Lower leg skin (tissue), 4 donors: ENCODE measurements at regions not wholly inside any gene's neighbourhood (a gene's known extent, or its start where the extent isn't known, plus 50 kb on each side); places are given as distances from the start of the nearest gene placed in this dataset.
"Not testable (repeated sequence)": the region's sequence is repeated elsewhere in the genome, so short reads cannot be mapped to it uniquely, and the experiment has no call there.

Experiments
- DNase-seq, 2 donors: peaks; one replicate each; pipeline ENCODE4 v3.0.0-alpha.2; 2019; ENCODE audit warnings: low spot score in 2 of 2
- H3K4me3 ChIP-seq: fragments of 200-600 bp; sonication (generic); 2 replicates; pipeline ENCODE4 v1.5.1; 2017; ENCODE audit warnings: mild to moderate bottlenecking, low read depth; ENCODE audit not compliant: poor library complexity, severe bottlenecking
- CTCF ChIP-seq, 3 donors: fragments of 450-650 bp; IDR thresholded peaks; one replicate each; pipeline ENCODE4 v1.5.1; 2016; ENCODE audit warnings: antibody characterized with exemption in 3 of 3, mild to moderate bottlenecking in 3 of 3, moderate library complexity in 2 of 3
- POLR2A ChIP-seq, 2 donors: fragments of 450-650 bp; IDR thresholded peaks; one replicate each; pipeline ENCODE4 v1.6.1; 2016 to 2017; ENCODE audit warnings: antibody characterized with exemption in 2 of 2, mild to moderate bottlenecking in 1 of 2, moderate library complexity in 1 of 2
- WGBS, 2 donors: methylation state at CpG; one replicate each; pipeline ENCODE4 v1.1.5; 2018; 5-methylcytosine and 5-hydroxymethylcytosine counted together
- intact Hi-C: fragments of 100-400 bp; cut with DNase I; formaldehyde crosslinking; loops from one replicate; pipeline ENCODE4 v1.15.0; 2023; ENCODE audit warnings: low total_unique reads

- intact Hi-C loops, result no loop called here
- H3K4me3 ChIP-seq, result no peak overlapping the region
- 86 to 92% methylated on average over 8 of the region's 8 CpGs for WGBS, 2 donors
- no peak for TF ChIP-seq POLR2A (IDR thresholded peaks at IDR 0.05)
- peak in 1 of 2 donors; percentile 10 for DNase-seq
Observed at GRCh38 chr3:128545120-128545752, 52.2 kb upstream of the GATA2 start.

- TF ChIP-seq POLR2A (IDR thresholded peaks at IDR 0.05) (no peak), CTCF (IDR thresholded peaks at IDR 0.05) (no peak)
- intact Hi-C loops, result no loop called here
- no peak overlapping the region for H3K4me3 ChIP-seq
- DNase-seq, result no peak
Observed at GRCh38 chr3:128544190-128544589, 51.2 kb upstream of the GATA2 start.

GRCh38 chr3:128543570-128544174 is 50.7 kb upstream of the GATA2 start:
- H3K4me3 ChIP-seq, intact Hi-C loops: not testable (repeated sequence)
- WGBS, 2 donors, result 85 to 92% methylated on average over 6 of the region's 6 CpGs
- peak in 1 of 2 donors; percentile 3 for DNase-seq
